GM18873 (cell line): ENCODE measurements at regions not wholly inside any gene's neighbourhood (a gene's known extent, or its start where the extent isn't known, plus 50 kb on each side); places are given as distances from the start of the nearest gene placed in this dataset.
"Not testable (repeated sequence)": the region's sequence is repeated elsewhere in the genome, so short reads cannot be mapped to it uniquely, and the experiment has no call there.

Experiments
- ATAC-seq: cut with Tn5 transposase; IDR thresholded peaks from one replicate; pipeline ENCODE4 v1.9.1; 2021; ENCODE audit warnings: mild to moderate bottlenecking, moderate library complexity, moderate number of reproducible peaks; ENCODE audit not compliant: unreplicated experiment, low FRiP score

- ATAC-seq: no peak
Observed at GRCh38 chr5:28714907-28715698, 1676.7 kb upstream of the CDH9 start.

- ATAC-seq: no peak
Observed at GRCh38 chr5:28710360-28710759, 1672.0 kb upstream of the CDH9 start.

GRCh38 chr5:28708472-28708871 lies 1670.1 kb upstream of the CDH9 start:
- ATAC-seq: no peak

- no peak for ATAC-seq
Observed at GRCh38 chr5:28707706-28708105, 1669.3 kb upstream of the CDH9 start.

GRCh38 chr5:28703651-28704260 lies 1665.4 kb upstream of the CDH9 start:
- no peak for ATAC-seq

- ATAC-seq: no peak
Observed at GRCh38 chr5:28691526-28691925, 1653.1 kb upstream of the CDH9 start.

GRCh38 chr5:28685794-28686193 lies 1647.4 kb upstream of the CDH9 start:
- no peak for ATAC-seq

GRCh38 chr5:28678899-28679298 lies 1640.5 kb upstream of the CDH9 start:
- no peak for ATAC-seq

- ATAC-seq: no peak
Observed at GRCh38 chr5:28666110-28666509, 1627.7 kb upstream of the CDH9 start.

- no peak for ATAC-seq
Observed at GRCh38 chr5:28648108-28648507, 1609.7 kb upstream of the CDH9 start.

GRCh38 chr5:28632607-28633006 lies 1594.2 kb upstream of the CDH9 start:
- ATAC-seq: no peak

- ATAC-seq: no peak
Observed at GRCh38 chr5:28603869-28604268, 1565.5 kb upstream of the CDH9 start.

- no peak for ATAC-seq
Observed at GRCh38 chr5:28602429-28602828, 1564.0 kb upstream of the CDH9 start.

- not testable (repeated sequence) for ATAC-seq
Observed at GRCh38 chr5:28596707-28597106, 1558.3 kb upstream of the CDH9 start.

GRCh38 chr5:28580616-28581015 lies 1542.2 kb upstream of the CDH9 start:
- no peak for ATAC-seq

- no peak for ATAC-seq
Observed at GRCh38 chr5:28576022-28576421, 1537.6 kb upstream of the CDH9 start.

- no peak for ATAC-seq
Observed at GRCh38 chr5:28575368-28575767, 1537.0 kb upstream of the CDH9 start.

GRCh38 chr5:28574606-28575005 lies 1536.2 kb upstream of the CDH9 start:
- ATAC-seq: no peak

GRCh38 chr5:28567048-28567447 lies 1528.7 kb upstream of the CDH9 start:
- no peak for ATAC-seq

- ATAC-seq: no peak
Observed at GRCh38 chr5:28561522-28561921, 1523.1 kb upstream of the CDH9 start.

GRCh38 chr5:28558196-28558595 lies 1519.8 kb upstream of the CDH9 start:
- no peak for ATAC-seq

- ATAC-seq: no peak
Observed at GRCh38 chr5:28557114-28557513, 1518.7 kb upstream of the CDH9 start.
